Gastrocnemius medialis (tissue), 4 donors: ENCODE measurements at regions not wholly inside any gene's neighbourhood (a gene's known extent, or its start where the extent isn't known, plus 50 kb on each side); places are given as distances from the start of the nearest gene placed in this dataset.
A peak's percentile ranks its signal among the peaks of the same experiment; 100 is the strongest.

Source experiments
- ATAC-seq, 2 donors: fragments of 150-250 bp; one replicate each; pipeline ENCODE4 v1.9.1; 2016
- DNase-seq, 2 donors: peaks; one replicate each; pipeline ENCODE4 v3.0.0-alpha.2; 2019
- H3K27ac ChIP-seq, 4 donors: fragments of 200-600 bp; sonication (generic); 1 replicate in 1 of 4; 2 replicates in 3 of 4; pipeline ENCODE4 v1.5.1; 2016 to 2018; ENCODE audit warnings: mild to moderate bottlenecking in 2 of 4, moderate library complexity in 1 of 4
- H3K27me3 ChIP-seq, 3 donors: fragments of 200-600 bp; sonication (generic) in 2 of 3; 1 replicate in 1 of 3; 2 replicates in 2 of 3; pipeline versions ENCODE4 v1.5.1 to v1.6.0; 2016 to 2019; ENCODE audit warnings: mild to moderate bottlenecking in 1 of 3, moderate library complexity in 1 of 3
- H3K36me3 ChIP-seq, 2 donors: fragments of 200-600 bp; sonication (generic) in 1 of 2; one replicate each; pipeline ENCODE4 v1.5.1; 2017 to 2018
- H3K4me1 ChIP-seq, 2 donors: fragments of 200-600 bp; sonication (generic) in 1 of 2; one replicate each; pipeline ENCODE4 v1.5.1; 2016 to 2017; ENCODE audit warnings: mild to moderate bottlenecking in 2 of 2
- H3K4me3 ChIP-seq, 4 donors: fragments of 200-600 bp; sonication (generic) in 3 of 4; 1 replicate in 1 of 4; 2 replicates in 3 of 4; pipeline ENCODE4 v1.5.1; 2016 to 2019; ENCODE audit warnings: mild to moderate bottlenecking in 2 of 4
- H3K9me3 ChIP-seq, 3 donors: fragments of 200-600 bp; sonication (generic) in 2 of 3; 1 replicate in 1 of 3; 2 replicates in 2 of 3; pipeline ENCODE4 v1.5.1; 2016 to 2019
- CTCF ChIP-seq, 5 experiments: fragments of 450-650 bp in 3 of 5; fragments of 200-600 bp in 2 of 5; sonication (generic) in 2 of 5; IDR thresholded peaks in 4 of 5; conservative IDR thresholded peaks in 1 of 5; 1 replicate in 4 of 5; 2 replicates in 1 of 5; pipeline ENCODE4 v1.5.1; 2016 to 2019; ENCODE audit warnings: antibody characterized with exemption in 5 of 5, mild to moderate bottlenecking in 3 of 5, moderate library complexity in 3 of 5
- POLR2A ChIP-seq, 2 donors: fragments of 450-650 bp; IDR thresholded peaks; one replicate each; pipeline ENCODE4 v1.6.1; 2017; ENCODE audit warnings: antibody characterized with exemption in 2 of 2, mild to moderate bottlenecking in 2 of 2, moderate library complexity in 2 of 2
- in situ Hi-C, 4 donors: fragments of 200-750 bp; cut with MboI; loops; one replicate each; pipeline versions ENCODE4 v1.15.0 to v1.8.0; 2017; ENCODE audit warnings: low sequenced_read_pairs in 4 of 4
- intact Hi-C: fragments of 100-400 bp; cut with DNase I; formaldehyde crosslinking; loops from one replicate; pipeline ENCODE4 v1.15.1; 2023; ENCODE audit warnings: low total_unique reads

GRCh38 chr5:112576298-112576925, 157.3 kb upstream of the EPB41L4A start:
- H3K36me3 ChIP-seq, result no peaks in the 10 kb centered on the region
- no peak for DNase-seq

GRCh38 chr5:112579599-112580170, 158.0 kb upstream of the APC start:
- ATAC-seq (no peak), DNase-seq (no peak)
- intact Hi-C loops, result no loop called here
- no peaks in the 10 kb centered on the region for H3K27me3 ChIP-seq
- no peaks in the 10 kb centered on the region for H3K9me3 ChIP-seq
- H3K4me1 ChIP-seq, result peaks cover 0 to 5% of the 10 kb centered on the region in 2 donors
- H3K27ac ChIP-seq, result no peak overlapping the region
- in situ Hi-C loops, result no loop called here
- no peak for TF ChIP-seq POLR2A (IDR thresholded peaks at IDR 0.05)
- no peak for TF ChIP-seq CTCF (IDR thresholded peaks at IDR 0.05 in 4 of 5, conservative IDR thresholded peaks at IDR 0.05 in 1 of 5)
- no peaks in the 10 kb centered on the region for H3K36me3 ChIP-seq
- no peak overlapping the region for H3K4me3 ChIP-seq

More at GRCh38 chr5:112576298-112576925, 157.3 kb upstream of the EPB41L4A start:
- Histone ChIP-seq H3K4me1 (peaks cover 0 to 5% of the 10 kb centered on the region in 2 donors), H3K27me3 (no peaks in the 10 kb centered on the region), H3K27ac (peak overlapping the region in 3 of 4 donors; percentile 0 to 27 (median 15)), H3K4me3 (no peak overlapping the region), H3K9me3 (no peaks in the 10 kb centered on the region)
- in situ Hi-C loops (no loop called here), intact Hi-C loops (no loop called here)
- no peak for ATAC-seq
- TF ChIP-seq CTCF (IDR thresholded peaks at IDR 0.05 in 4 of 5, conservative IDR thresholded peaks at IDR 0.05 in 1 of 5) (no peak), POLR2A (IDR thresholded peaks at IDR 0.05) (no peak)

GRCh38 chr5:112581811-112582320, 155.8 kb upstream of the APC start:
- in situ Hi-C loops, result no loop called here
- Histone ChIP-seq H3K36me3 (no peaks in the 10 kb centered on the region), H3K4me3 (no peak overlapping the region), H3K9me3 (no peaks in the 10 kb centered on the region), H3K4me1 (peaks cover 0 to 5% of the 10 kb centered on the region in 2 donors), H3K27me3 (no peaks in the 10 kb centered on the region), H3K27ac (no peak overlapping the region)
- ATAC-seq (no peak), DNase-seq (no peak)
- TF ChIP-seq POLR2A (IDR thresholded peaks at IDR 0.05), result no peak
- no peak for TF ChIP-seq CTCF (IDR thresholded peaks at IDR 0.05 in 4 of 5, conservative IDR thresholded peaks at IDR 0.05 in 1 of 5)
- intact Hi-C loops, result no loop called here

GRCh38 chr5:112583166-112583565, 154.5 kb upstream of the APC start:
- intact Hi-C loops (no loop called here), in situ Hi-C loops (no loop called here)
- no peaks in the 10 kb centered on the region for H3K27me3 ChIP-seq
- H3K36me3 ChIP-seq, result no peaks in the 10 kb centered on the region
- H3K4me1 ChIP-seq, result no peaks in the 10 kb centered on the region
- H3K4me3 ChIP-seq, result no peak overlapping the region
- no peak overlapping the region for H3K27ac ChIP-seq
- no peak for ATAC-seq
- H3K9me3 ChIP-seq, result no peaks in the 10 kb centered on the region
- DNase-seq, result no peak
- no peak for TF ChIP-seq CTCF (IDR thresholded peaks at IDR 0.05 in 4 of 5, conservative IDR thresholded peaks at IDR 0.05 in 1 of 5)
